LNCaP clone FGC (cell line): ENCODE measurements at regions not wholly inside any gene's neighbourhood (a gene's known extent, or its start where the extent isn't known, plus 50 kb on each side); places are given as distances from the start of the nearest gene placed in this dataset.

Source experiments
- DNase-seq: peaks from one replicate; pipeline ENCODE4 v3.0.0-alpha.2; 2011; ENCODE audit warnings: low read depth
- H3K4me3 ChIP-seq: 2 replicates; pipeline ENCODE4 v1.5.1; 2011; ENCODE audit warnings: mild to moderate bottlenecking, low read depth, low read length, control low read depth
- CTCF ChIP-seq: IDR thresholded peaks from 2 replicates; pipeline ENCODE4 v1.5.1; 2012; ENCODE audit warnings: mild to moderate bottlenecking; ENCODE audit not compliant: control insufficient read depth, insufficient read depth; ENCODE audit errors: extremely low read depth

GRCh38 chr1:188270497-188270896, 1441.7 kb downstream of the PLA2G4A start:
- no peak overlapping the region for H3K4me3 ChIP-seq
- no peak for DNase-seq
- TF ChIP-seq CTCF, result no peak

GRCh38 chr1:188277771-188278170, 1449.0 kb downstream of the PLA2G4A start:
- no peak overlapping the region for H3K4me3 ChIP-seq
- no peak for DNase-seq
- no peak for TF ChIP-seq CTCF

GRCh38 chr1:188281921-188282320, 1453.2 kb downstream of the PLA2G4A start:
- no peak for DNase-seq
- TF ChIP-seq CTCF, result no peak
- no peak overlapping the region for H3K4me3 ChIP-seq

- H3K4me3 ChIP-seq, result no peak overlapping the region
- TF ChIP-seq CTCF, result no peak
- no peak for DNase-seq
These were observed 1466.4 kb downstream of the PLA2G4A start for GRCh38 chr1:188295157-188295556.

- no peak for TF ChIP-seq CTCF
- no peak for DNase-seq
These were observed 1474.0 kb downstream of the PLA2G4A start for GRCh38 chr1:188302746-188303145.

GRCh38 chr1:188314557-188315137, 1485.9 kb downstream of the PLA2G4A start:
- no peak for TF ChIP-seq CTCF
- no peak overlapping the region for H3K4me3 ChIP-seq
- DNase-seq, result no peak

More at GRCh38 chr1:188302746-188303145, 1474.0 kb downstream of the PLA2G4A start:
- H3K4me3 ChIP-seq, result no peak overlapping the region

GRCh38 chr1:188317894-188318293, 1489.1 kb downstream of the PLA2G4A start:
- no peak for DNase-seq
- TF ChIP-seq CTCF, result no peak
- H3K4me3 ChIP-seq, result no peak overlapping the region
